ENCODE measurements at regions not wholly inside any gene's neighbourhood (a gene's known extent, or its start where the extent isn't known, plus 50 kb on each side); places are given as distances from the start of the nearest gene placed in this dataset.

- no peak overlapping the region for H3K27ac ChIP-seq (ENCODE audit: insufficient read length, low read depth, low read length)
- no peak overlapping the region for H3K18ac ChIP-seq (ENCODE audit: insufficient read length, low read depth, low read length)
- no peaks in the 10 kb centered on the region for H3K9me3 ChIP-seq (ENCODE audit: control insufficient read depth, low read depth, low read length)
- H2BK12ac ChIP-seq (ENCODE audit: insufficient read length, low read depth, low read length) = no peak overlapping the region
- Mint-ChIP-seq H3K27me3 (ENCODE audit: low read depth) (0 out of 2 replicates have a peak, but pooled peaks cover 1% of the 10 kb centered on the region), H3K4me1 (peaks cover 9% of the 10 kb centered on the region in 2 experiments), H3K4me3 (no peak overlapping the region), H3K27ac (no peak overlapping the region; a peak in 1 of 7 replicates), H3K9me3 (peaks cover 0 to 2% of the 10 kb centered on the region in 2 experiments; a peak in 1 of 5 replicates), H3K36me3 (ENCODE audit: insufficient read depth in 1 of 3, low read depth in 3 of 3) (no peaks in the 10 kb centered on the region)
- H3K4me2 ChIP-seq (ENCODE audit: insufficient read depth, insufficient read length, low read length) = no peak overlapping the region
- no peak overlapping the region for H3K4ac ChIP-seq (ENCODE audit: low read depth, low read length)
- H2BK20ac ChIP-seq (ENCODE audit: low read depth, low read length, poor library complexity, severe bottlenecking) = no peak overlapping the region
- H2AFZ ChIP-seq (ENCODE audit: low read length) = no peak overlapping the region
- no peak overlapping the region for H3K9ac ChIP-seq (ENCODE audit: extremely low read depth, insufficient read length, low read length)
- H3K23ac ChIP-seq (ENCODE audit: insufficient read length, low read depth, low read length) = no peak overlapping the region
- DNase-seq = no peak
- H2BK120ac ChIP-seq (ENCODE audit: low read depth, low read length, poor library complexity, severe bottlenecking) = no peak overlapping the region
- no peak overlapping the region for H3T11ph ChIP-seq (ENCODE audit: low read length)
- H3K4me1 ChIP-seq (ENCODE audit: insufficient read depth, low read length) = no peaks in the 10 kb centered on the region; the same call in 1 of the 2 replicates
- WGBS (ENCODE audit: extremely low coverage, insufficient read length, low lambda C conversion rate) = no CpG with 5 or more reads among the region's 2 CpGs
- H3K14ac ChIP-seq (ENCODE audit: insufficient read depth, low read length) = no peak overlapping the region
- no peak overlapping the region for H4K91ac ChIP-seq (ENCODE audit: insufficient read length, low read depth, low read length)
- H2BK5ac ChIP-seq (ENCODE audit: insufficient read length, low read length) = no peak overlapping the region
- no peak overlapping the region for H2AK5ac ChIP-seq (ENCODE audit: insufficient read length, low read length)
- H2BK15ac ChIP-seq (ENCODE audit: low read depth, low read length) = no peak overlapping the region
- H3K23me2 ChIP-seq (ENCODE audit: insufficient read length, low read depth, low read length, poor library complexity, severe bottlenecking) = no peaks in the 10 kb centered on the region
- no peak overlapping the region for H3K56ac ChIP-seq (ENCODE audit: insufficient read length, low read depth, low read length)
- no peaks in the 10 kb centered on the region for H3K27me3 ChIP-seq (ENCODE audit: insufficient read depth, low read length)
- H3K79me1 ChIP-seq (ENCODE audit: insufficient read depth, low read depth, low read length, poor library complexity, severe bottlenecking) = no peaks in the 10 kb centered on the region
- H3K79me2 ChIP-seq (ENCODE audit: insufficient read depth, low read length) = no peaks in the 10 kb centered on the region
- no peak overlapping the region for H4K5ac ChIP-seq (ENCODE audit: insufficient read length, low read depth, low read length)
- no peak for TF ChIP-seq CTCF (conservative IDR thresholded peaks at IDR 0.05)
- H4K20me1 ChIP-seq (ENCODE audit: control insufficient read depth, insufficient read depth, insufficient read length) = no peaks in the 10 kb centered on the region
- no peak overlapping the region for H4K8ac ChIP-seq (replicated peaks; ENCODE audit: insufficient read length, low read depth, low read length)
Measured at GRCh38 chr13:80097561-80097960, 243.4 kb downstream of the SPRY2 start.
